Liver (tissue), 8 donors: ENCODE measurements at regions not wholly inside any gene's neighbourhood (a gene's known extent, or its start where the extent isn't known, plus 50 kb on each side); places are given as distances from the start of the nearest gene placed in this dataset.

Experiments used
- DNase-seq: peaks from one replicate; pipeline ENCODE4 v3.0.0-alpha.2; 2017; ENCODE audit warnings: low spot score
- H3K27ac ChIP-seq, 2 donors: one replicate each; pipeline ENCODE4 v1.7.0; 2013; ENCODE audit warnings: inconsistent platforms in 2 of 2, low read length in 2 of 2, control low read depth in 1 of 2, low read depth in 1 of 2, mild to moderate bottlenecking in 1 of 2
- H3K27me3 ChIP-seq, 4 donors: one replicate each; pipeline versions ENCODE4 v1.6.1 to v1.7.0; 2013; ENCODE audit warnings: low read length in 3 of 4, inconsistent platforms in 1 of 4, mild to moderate bottlenecking in 1 of 4, moderate library complexity in 1 of 4; ENCODE audit not compliant: control insufficient read depth in 4 of 4, insufficient read depth in 4 of 4
- H3K36me3 ChIP-seq, 4 donors: one replicate each; pipeline versions ENCODE4 v1.6.1 to v1.7.0; 2013; ENCODE audit warnings: low read length in 3 of 4, mild to moderate bottlenecking in 3 of 4, low read depth in 1 of 4, moderate library complexity in 1 of 4; ENCODE audit not compliant: control insufficient read depth in 4 of 4, insufficient read depth in 3 of 4
- H3K4me1 ChIP-seq, 4 donors: one replicate each; pipeline versions ENCODE4 v1.6.1 to v1.7.0; 2013; ENCODE audit warnings: low read length in 3 of 4, mild to moderate bottlenecking in 3 of 4, moderate library complexity in 1 of 4; ENCODE audit not compliant: control insufficient read depth in 4 of 4, insufficient read depth in 4 of 4
- H3K4me3 ChIP-seq, 3 donors: one replicate each; pipeline versions ENCODE4 v1.6.1 to v1.7.0; 2013; ENCODE audit warnings: low read length in 3 of 3, control low read depth in 1 of 3, low read depth in 1 of 3, mild to moderate bottlenecking in 1 of 3
- H3K9ac ChIP-seq, 2 donors: one replicate each; pipeline ENCODE4 v1.7.0; 2013; ENCODE audit warnings: low read length in 2 of 2, mild to moderate bottlenecking in 2 of 2, moderate library complexity in 2 of 2, control low read depth in 1 of 2, low read depth in 1 of 2
- H3K9me3 ChIP-seq, 4 donors: one replicate each; pipeline versions ENCODE4 v1.6.1 to v1.7.0; 2013; ENCODE audit warnings: low read length in 3 of 4; ENCODE audit not compliant: control insufficient read depth in 4 of 4
- EGR1 ChIP-seq, 2 donors: IDR thresholded peaks; 2 replicates each; pipeline ENCODE4 v1.6.1; 2016 to 2018; ENCODE audit warnings: antibody characterized with exemption in 2 of 2, low read depth in 2 of 2
- FOXA1 ChIP-seq: IDR thresholded peaks from 2 replicates; pipeline ENCODE4 v1.6.1; 2016; ENCODE audit warnings: antibody characterized with exemption
- FOXA2 ChIP-seq: IDR thresholded peaks from 2 replicates; pipeline ENCODE4 v1.6.1; 2016; ENCODE audit warnings: antibody characterized with exemption
- GABPA ChIP-seq, 2 donors: IDR thresholded peaks in 1 of 2; conservative IDR thresholded peaks in 1 of 2; 2 replicates each; pipeline ENCODE4 v1.6.1; 2016; ENCODE audit warnings: antibody characterized with exemption in 2 of 2, mild to moderate bottlenecking in 1 of 2, moderate library complexity in 1 of 2
- HNF4A ChIP-seq, 2 donors: conservative IDR thresholded peaks; 2 replicates each; pipeline ENCODE4 v1.6.1; 2016; ENCODE audit warnings: antibody characterized with exemption in 2 of 2, mild to moderate bottlenecking in 2 of 2
- HNF4G ChIP-seq: IDR thresholded peaks from 2 replicates; pipeline ENCODE4 v1.6.1; 2016; ENCODE audit warnings: antibody characterized with exemption
- JUND ChIP-seq, 2 donors: IDR thresholded peaks; 2 replicates each; pipeline ENCODE4 v1.6.1; 2016; ENCODE audit warnings: antibody characterized with exemption in 2 of 2
- NR2F2 ChIP-seq: IDR thresholded peaks from 2 replicates; pipeline ENCODE4 v1.6.1; 2016; ENCODE audit warnings: antibody characterized with exemption
- RAD21 ChIP-seq, 2 donors: IDR thresholded peaks; 2 replicates each; pipeline ENCODE4 v1.6.1; 2016; ENCODE audit warnings: antibody characterized with exemption in 2 of 2, mild to moderate bottlenecking in 2 of 2
- RXRA ChIP-seq, 2 donors: IDR thresholded peaks; 2 replicates each; pipeline ENCODE4 v1.6.1; 2017 to 2018; ENCODE audit warnings: antibody characterized with exemption in 2 of 2, mild to moderate bottlenecking in 1 of 2
- SP1 ChIP-seq: IDR thresholded peaks from 2 replicates; pipeline ENCODE4 v1.6.1; 2018; ENCODE audit warnings: antibody characterized with exemption, mild to moderate bottlenecking
- TAF1 ChIP-seq: conservative IDR thresholded peaks from 2 replicates; pipeline ENCODE4 v1.6.1; 2016; ENCODE audit warnings: antibody characterized with exemption, mild to moderate bottlenecking
- YY1 ChIP-seq: IDR thresholded peaks from 2 replicates; pipeline ENCODE4 v1.6.1; 2016; ENCODE audit warnings: antibody characterized with exemption, mild to moderate bottlenecking
- WGBS: extraction: QIAGEN DNeasy Blood & Tissue Kit; methylation state at CpG from one replicate; pipeline ENCODE4 v1.1.7; 2013; 5-methylcytosine and 5-hydroxymethylcytosine counted together
- TF ChIP-seq, protein P1 (sequence below): IDR thresholded peaks from 2 replicates; pipeline ENCODE4 v1.6.1; 2016; ENCODE audit warnings: antibody characterized with exemption, mild to moderate bottlenecking
- TF ChIP-seq, protein P2 (sequence below): IDR thresholded peaks from 2 replicates; pipeline ENCODE4 v1.6.1; 2016; ENCODE audit warnings: antibody characterized with exemption
- TF ChIP-seq, protein P3 (sequence below): IDR thresholded peaks from 2 replicates; pipeline ENCODE4 v1.6.1; 2016; ENCODE audit warnings: antibody characterized with exemption
- TF ChIP-seq, protein P4 (sequence below): IDR thresholded peaks from 2 replicates; pipeline ENCODE4 v1.6.1; 2016; ENCODE audit warnings: antibody characterized with exemption
- TF ChIP-seq, protein P5 (sequence below): fragments of 150-350 bp; IDR thresholded peaks from 2 replicates; pipeline ENCODE4 v1.5.1; 2017; ENCODE audit warnings: improper control_type of control experiment, low read depth, low read length; ENCODE audit not compliant: missing input control
- donor health status: healthy.
- donor health status: healthy.
- donor health status: healthy.
- donor health status: healthy.
- donor health status: healthy.

DNA sequence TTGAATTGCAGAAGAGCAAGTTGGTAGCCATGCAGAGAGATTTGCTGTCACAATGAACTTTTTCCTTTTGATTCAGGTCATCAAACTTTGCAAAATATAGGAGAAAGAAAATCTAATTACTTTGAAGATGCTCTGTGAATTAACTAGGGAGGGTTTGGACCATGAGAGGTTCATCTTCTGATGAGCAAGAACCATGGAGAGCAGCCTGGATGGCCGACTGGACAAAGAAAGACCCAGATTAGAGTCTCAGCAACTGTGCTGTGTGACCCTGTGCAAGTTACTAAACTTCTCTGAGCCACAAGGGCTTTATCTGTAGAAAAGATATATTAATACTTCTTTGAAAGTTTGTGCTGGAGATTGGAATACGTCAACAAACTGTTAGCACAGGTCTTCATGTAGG, 122.6 kb upstream of the ADAMTS18 start:
- Histone ChIP-seq H3K27ac (no peak overlapping the region), H3K27me3 (peaks cover 0 to 4% (median 1%) of the 10 kb centered on the region in 4 donors), H3K36me3 (no peaks in the 10 kb centered on the region), H3K4me1 (no peaks in the 10 kb centered on the region), H3K4me3 (no peak overlapping the region), H3K9ac (no peak overlapping the region), H3K9me3 (no peaks in the 10 kb centered on the region)
- DNase-seq, result no peak
- WGBS, result 16% methylated on average over 2 of the region's 2 CpGs
- TF ChIP-seq FOXA1, result no peak
- no peak for TF ChIP-seq YY1
- TF ChIP-seq, protein P1, sequence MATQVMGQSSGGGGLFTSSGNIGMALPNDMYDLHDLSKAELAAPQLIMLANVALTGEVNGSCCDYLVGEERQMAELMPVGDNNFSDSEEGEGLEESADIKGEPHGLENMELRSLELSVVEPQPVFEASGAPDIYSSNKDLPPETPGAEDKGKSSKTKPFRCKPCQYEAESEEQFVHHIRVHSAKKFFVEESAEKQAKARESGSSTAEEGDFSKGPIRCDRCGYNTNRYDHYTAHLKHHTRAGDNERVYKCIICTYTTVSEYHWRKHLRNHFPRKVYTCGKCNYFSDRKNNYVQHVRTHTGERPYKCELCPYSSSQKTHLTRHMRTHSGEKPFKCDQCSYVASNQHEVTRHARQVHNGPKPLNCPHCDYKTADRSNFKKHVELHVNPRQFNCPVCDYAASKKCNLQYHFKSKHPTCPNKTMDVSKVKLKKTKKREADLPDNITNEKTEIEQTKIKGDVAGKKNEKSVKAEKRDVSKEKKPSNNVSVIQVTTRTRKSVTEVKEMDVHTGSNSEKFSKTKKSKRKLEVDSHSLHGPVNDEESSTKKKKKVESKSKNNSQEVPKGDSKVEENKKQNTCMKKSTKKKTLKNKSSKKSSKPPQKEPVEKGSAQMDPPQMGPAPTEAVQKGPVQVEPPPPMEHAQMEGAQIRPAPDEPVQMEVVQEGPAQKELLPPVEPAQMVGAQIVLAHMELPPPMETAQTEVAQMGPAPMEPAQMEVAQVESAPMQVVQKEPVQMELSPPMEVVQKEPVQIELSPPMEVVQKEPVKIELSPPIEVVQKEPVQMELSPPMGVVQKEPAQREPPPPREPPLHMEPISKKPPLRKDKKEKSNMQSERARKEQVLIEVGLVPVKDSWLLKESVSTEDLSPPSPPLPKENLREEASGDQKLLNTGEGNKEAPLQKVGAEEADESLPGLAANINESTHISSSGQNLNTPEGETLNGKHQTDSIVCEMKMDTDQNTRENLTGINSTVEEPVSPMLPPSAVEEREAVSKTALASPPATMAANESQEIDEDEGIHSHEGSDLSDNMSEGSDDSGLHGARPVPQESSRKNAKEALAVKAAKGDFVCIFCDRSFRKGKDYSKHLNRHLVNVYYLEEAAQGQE, result no peak
- no peak for TF ChIP-seq FOXA2

DNA sequence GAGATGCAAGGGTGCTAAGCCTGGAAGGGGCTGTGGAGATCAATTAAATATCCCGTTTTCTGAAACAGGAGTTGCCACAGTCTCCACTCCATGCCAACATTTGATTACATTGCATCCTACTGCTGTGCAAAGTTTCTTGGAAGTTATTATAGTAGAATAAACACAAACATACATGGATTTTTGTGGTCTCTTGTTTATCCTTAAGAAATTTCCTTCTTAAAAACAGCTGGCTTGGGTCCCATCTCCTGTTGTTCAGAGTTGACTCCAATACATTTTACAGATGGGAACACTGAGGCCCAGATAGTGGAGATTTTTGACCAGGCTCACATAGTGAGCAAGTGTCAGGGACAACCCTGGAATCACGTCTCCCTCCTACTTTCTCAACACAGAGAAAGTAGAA, 124.0 kb upstream of the ADAMTS18 start:
- WGBS, result 56% methylated on average over 2 of the region's 2 CpGs
- Histone ChIP-seq H3K27ac (no peak overlapping the region), H3K4me3 (no peak overlapping the region), H3K4me1 (no peaks in the 10 kb centered on the region), H3K36me3 (no peaks in the 10 kb centered on the region), H3K9ac (no peak overlapping the region), H3K9me3 (no peaks in the 10 kb centered on the region), H3K27me3 (peaks cover 0 to 4% (median 1%) of the 10 kb centered on the region in 4 donors)
- no peak for DNase-seq
- TF ChIP-seq RXRA (IDR thresholded peaks at IDR 0.05) (no peak), FOXA1 (no peak), EGR1 (IDR thresholded peaks at IDR 0.05; ENCODE audit: low read depth in 2 of 2) (no peak), HNF4G (no peak), FOXA2 (no peak), HNF4A (conservative IDR thresholded peaks at IDR 0.05) (no peak), NR2F2 (no peak), RAD21 (IDR thresholded peaks at IDR 0.05) (no peak), TAF1 (no peak), SP1 (no peak), JUND (IDR thresholded peaks at IDR 0.05) (no peak), YY1 (no peak), GABPA (IDR thresholded peaks at IDR 0.05 in 1 of 2, conservative IDR thresholded peaks at IDR 0.05 in 1 of 2) (no peak)
- TF ChIP-seq, protein P1, result no peak
- TF ChIP-seq, protein P2, sequence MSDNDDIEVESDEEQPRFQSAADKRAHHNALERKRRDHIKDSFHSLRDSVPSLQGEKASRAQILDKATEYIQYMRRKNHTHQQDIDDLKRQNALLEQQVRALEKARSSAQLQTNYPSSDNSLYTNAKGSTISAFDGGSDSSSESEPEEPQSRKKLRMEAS, result no peak
- TF ChIP-seq, protein P3, sequence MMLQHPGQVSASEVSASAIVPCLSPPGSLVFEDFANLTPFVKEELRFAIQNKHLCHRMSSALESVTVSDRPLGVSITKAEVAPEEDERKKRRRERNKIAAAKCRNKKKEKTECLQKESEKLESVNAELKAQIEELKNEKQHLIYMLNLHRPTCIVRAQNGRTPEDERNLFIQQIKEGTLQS, result no peak
- TF ChIP-seq, protein P4, sequence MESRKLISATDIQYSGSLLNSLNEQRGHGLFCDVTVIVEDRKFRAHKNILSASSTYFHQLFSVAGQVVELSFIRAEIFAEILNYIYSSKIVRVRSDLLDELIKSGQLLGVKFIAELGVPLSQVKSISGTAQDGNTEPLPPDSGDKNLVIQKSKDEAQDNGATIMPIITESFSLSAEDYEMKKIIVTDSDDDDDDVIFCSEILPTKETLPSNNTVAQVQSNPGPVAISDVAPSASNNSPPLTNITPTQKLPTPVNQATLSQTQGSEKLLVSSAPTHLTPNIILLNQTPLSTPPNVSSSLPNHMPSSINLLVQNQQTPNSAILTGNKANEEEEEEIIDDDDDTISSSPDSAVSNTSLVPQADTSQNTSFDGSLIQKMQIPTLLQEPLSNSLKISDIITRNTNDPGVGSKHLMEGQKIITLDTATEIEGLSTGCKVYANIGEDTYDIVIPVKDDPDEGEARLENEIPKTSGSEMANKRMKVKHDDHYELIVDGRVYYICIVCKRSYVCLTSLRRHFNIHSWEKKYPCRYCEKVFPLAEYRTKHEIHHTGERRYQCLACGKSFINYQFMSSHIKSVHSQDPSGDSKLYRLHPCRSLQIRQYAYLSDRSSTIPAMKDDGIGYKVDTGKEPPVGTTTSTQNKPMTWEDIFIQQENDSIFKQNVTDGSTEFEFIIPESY, result no peak
- TF ChIP-seq, protein P5, sequence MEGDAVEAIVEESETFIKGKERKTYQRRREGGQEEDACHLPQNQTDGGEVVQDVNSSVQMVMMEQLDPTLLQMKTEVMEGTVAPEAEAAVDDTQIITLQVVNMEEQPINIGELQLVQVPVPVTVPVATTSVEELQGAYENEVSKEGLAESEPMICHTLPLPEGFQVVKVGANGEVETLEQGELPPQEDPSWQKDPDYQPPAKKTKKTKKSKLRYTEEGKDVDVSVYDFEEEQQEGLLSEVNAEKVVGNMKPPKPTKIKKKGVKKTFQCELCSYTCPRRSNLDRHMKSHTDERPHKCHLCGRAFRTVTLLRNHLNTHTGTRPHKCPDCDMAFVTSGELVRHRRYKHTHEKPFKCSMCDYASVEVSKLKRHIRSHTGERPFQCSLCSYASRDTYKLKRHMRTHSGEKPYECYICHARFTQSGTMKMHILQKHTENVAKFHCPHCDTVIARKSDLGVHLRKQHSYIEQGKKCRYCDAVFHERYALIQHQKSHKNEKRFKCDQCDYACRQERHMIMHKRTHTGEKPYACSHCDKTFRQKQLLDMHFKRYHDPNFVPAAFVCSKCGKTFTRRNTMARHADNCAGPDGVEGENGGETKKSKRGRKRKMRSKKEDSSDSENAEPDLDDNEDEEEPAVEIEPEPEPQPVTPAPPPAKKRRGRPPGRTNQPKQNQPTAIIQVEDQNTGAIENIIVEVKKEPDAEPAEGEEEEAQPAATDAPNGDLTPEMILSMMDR, result no peak
